ENCODE measurements at regions not wholly inside any gene's neighbourhood (a gene's known extent, or its start where the extent isn't known, plus 50 kb on each side); places are given as distances from the start of the nearest gene placed in this dataset.
"Not testable (repeated sequence)": the region's sequence is repeated elsewhere in the genome, so short reads cannot be mapped to it uniquely, and the experiment has no call there.

GRCh38 chr3:125836011-125836551 is 132.9 kb upstream of the ROPN1B start:
- TF ChIP-seq POLR2A, CTCF, POLR2AphosphoS5, EP300 (IDR thresholded peaks at IDR 0.05): not testable (repeated sequence)
